ENCODE measurements at regions not wholly inside any gene's neighbourhood (a gene's known extent, or its start where the extent isn't known, plus 50 kb on each side); places are given as distances from the start of the nearest gene placed in this dataset.

DNA sequence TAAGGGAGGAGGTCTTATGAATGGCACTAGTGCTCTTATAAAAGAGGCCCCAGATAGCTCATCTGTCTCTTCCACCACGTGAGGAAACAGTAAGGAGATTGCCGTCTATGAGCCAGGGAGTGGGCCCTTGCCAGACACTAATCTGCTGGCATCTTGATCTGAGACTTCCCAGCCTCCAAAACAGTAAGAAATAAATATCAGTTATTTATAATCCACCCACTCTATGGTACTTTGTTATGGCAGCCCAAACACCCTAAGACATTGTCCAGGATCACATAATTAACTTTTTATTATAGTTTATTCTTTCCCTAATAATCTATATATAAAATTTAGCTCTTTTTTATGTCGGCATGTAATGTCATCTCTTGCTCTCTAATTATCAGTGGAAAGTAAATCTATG lies 144.0 kb upstream of the IRF2BP2 start:
- no peak overlapping the region for H3K27ac ChIP-seq (replicated peaks)
- H3K4me3 ChIP-seq (replicated peaks; ENCODE audit: insufficient read depth, low read length) = no peak overlapping the region
- DNase-seq (ENCODE audit: low read depth in 1 of 2, low spot score in 1 of 2) = no peak
- TF ChIP-seq CTCF (IDR thresholded peaks at IDR 0.05; ENCODE audit: insufficient read depth, low read length) (no peak), SPI1 (IDR thresholded peaks at IDR 0.05; ENCODE audit: borderline replicate concordance, low read depth) (no peak), POLR2AphosphoS5 (IDR thresholded peaks at IDR 0.05; ENCODE audit: low read depth) (no peak), GABPA (IDR thresholded peaks at IDR 0.05; ENCODE audit: low read depth) (no peak)
- TF ChIP-seq, protein P1, sequence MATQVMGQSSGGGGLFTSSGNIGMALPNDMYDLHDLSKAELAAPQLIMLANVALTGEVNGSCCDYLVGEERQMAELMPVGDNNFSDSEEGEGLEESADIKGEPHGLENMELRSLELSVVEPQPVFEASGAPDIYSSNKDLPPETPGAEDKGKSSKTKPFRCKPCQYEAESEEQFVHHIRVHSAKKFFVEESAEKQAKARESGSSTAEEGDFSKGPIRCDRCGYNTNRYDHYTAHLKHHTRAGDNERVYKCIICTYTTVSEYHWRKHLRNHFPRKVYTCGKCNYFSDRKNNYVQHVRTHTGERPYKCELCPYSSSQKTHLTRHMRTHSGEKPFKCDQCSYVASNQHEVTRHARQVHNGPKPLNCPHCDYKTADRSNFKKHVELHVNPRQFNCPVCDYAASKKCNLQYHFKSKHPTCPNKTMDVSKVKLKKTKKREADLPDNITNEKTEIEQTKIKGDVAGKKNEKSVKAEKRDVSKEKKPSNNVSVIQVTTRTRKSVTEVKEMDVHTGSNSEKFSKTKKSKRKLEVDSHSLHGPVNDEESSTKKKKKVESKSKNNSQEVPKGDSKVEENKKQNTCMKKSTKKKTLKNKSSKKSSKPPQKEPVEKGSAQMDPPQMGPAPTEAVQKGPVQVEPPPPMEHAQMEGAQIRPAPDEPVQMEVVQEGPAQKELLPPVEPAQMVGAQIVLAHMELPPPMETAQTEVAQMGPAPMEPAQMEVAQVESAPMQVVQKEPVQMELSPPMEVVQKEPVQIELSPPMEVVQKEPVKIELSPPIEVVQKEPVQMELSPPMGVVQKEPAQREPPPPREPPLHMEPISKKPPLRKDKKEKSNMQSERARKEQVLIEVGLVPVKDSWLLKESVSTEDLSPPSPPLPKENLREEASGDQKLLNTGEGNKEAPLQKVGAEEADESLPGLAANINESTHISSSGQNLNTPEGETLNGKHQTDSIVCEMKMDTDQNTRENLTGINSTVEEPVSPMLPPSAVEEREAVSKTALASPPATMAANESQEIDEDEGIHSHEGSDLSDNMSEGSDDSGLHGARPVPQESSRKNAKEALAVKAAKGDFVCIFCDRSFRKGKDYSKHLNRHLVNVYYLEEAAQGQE (IDR thresholded peaks at IDR 0.05; ENCODE audit: insufficient replicate concordance, low read depth) = no peak
- H3K27me3 ChIP-seq (ENCODE audit: insufficient read depth, poor library complexity, severe bottlenecking) = no peaks in the 10 kb centered on the region

DNA sequence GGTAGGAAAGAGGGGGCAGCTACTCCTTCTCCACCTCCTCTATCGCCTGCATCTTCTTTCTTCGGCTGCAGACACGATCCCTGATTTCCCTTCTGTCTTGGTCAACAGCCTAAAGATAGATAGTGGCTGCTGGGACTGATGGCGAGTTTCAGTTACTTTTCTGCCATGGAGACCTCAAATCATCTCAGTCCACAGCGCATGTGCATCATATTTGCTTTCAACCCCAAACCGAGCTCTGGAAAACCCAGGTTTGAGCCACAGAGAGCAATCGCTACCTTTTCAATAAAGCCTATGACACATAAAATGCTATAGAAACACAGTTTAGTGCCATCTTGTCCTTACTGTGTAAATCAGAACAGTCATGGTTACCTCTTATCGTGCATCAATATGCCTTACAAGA lies 142.9 kb upstream of the IRF2BP2 start:
- H3K27me3 ChIP-seq (ENCODE audit: insufficient read depth, poor library complexity, severe bottlenecking) = no peaks in the 10 kb centered on the region
- H3K27ac ChIP-seq (replicated peaks) = no peak overlapping the region
- no peak overlapping the region for H3K4me3 ChIP-seq (replicated peaks; ENCODE audit: insufficient read depth, low read length)
- DNase-seq (ENCODE audit: low read depth in 1 of 2, low spot score in 1 of 2) = no peak
- no peak for TF ChIP-seq GABPA (IDR thresholded peaks at IDR 0.05; ENCODE audit: low read depth)
- TF ChIP-seq SPI1 (IDR thresholded peaks at IDR 0.05; ENCODE audit: borderline replicate concordance, low read depth) = no peak
- TF ChIP-seq, protein P1 (IDR thresholded peaks at IDR 0.05; ENCODE audit: insufficient replicate concordance, low read depth) = no peak
- TF ChIP-seq POLR2AphosphoS5 (IDR thresholded peaks at IDR 0.05; ENCODE audit: low read depth) = no peak
- no peak for TF ChIP-seq CTCF (IDR thresholded peaks at IDR 0.05; ENCODE audit: insufficient read depth, low read length)

- Histone ChIP-seq H3K27me3 (ENCODE audit: insufficient read depth, poor library complexity, severe bottlenecking) (no peaks in the 10 kb centered on the region), H3K27ac (replicated peaks) (no peak overlapping the region), H3K4me3 (replicated peaks; ENCODE audit: insufficient read depth, low read length) (no peak overlapping the region)
- no peak for DNase-seq (ENCODE audit: low read depth in 1 of 2, low spot score in 1 of 2)
- TF ChIP-seq SPI1 (IDR thresholded peaks at IDR 0.05; ENCODE audit: borderline replicate concordance, low read depth) (no peak), CTCF (IDR thresholded peaks at IDR 0.05; ENCODE audit: insufficient read depth, low read length) (no peak), GABPA (IDR thresholded peaks at IDR 0.05; ENCODE audit: low read depth) (no peak), POLR2AphosphoS5 (IDR thresholded peaks at IDR 0.05; ENCODE audit: low read depth) (no peak)
- TF ChIP-seq, protein P1 (IDR thresholded peaks at IDR 0.05; ENCODE audit: insufficient replicate concordance, low read depth) = no peak
These were observed 141.7 kb upstream of the IRF2BP2 start for GRCh38 chr1:234751678-234752077.

Data from HL-60 (cell line).